ENCODE measurements at regions not wholly inside any gene's neighbourhood (a gene's known extent, or its start where the extent isn't known, plus 50 kb on each side); places are given as distances from the start of the nearest gene placed in this dataset.

GRCh38 chr1:64405833-64406232 lies 64.1 kb upstream of the CACHD1 start:
- TF ChIP-seq TCF12 (IDR thresholded peaks at IDR 0.05; ENCODE audit: low read depth) (no peak), EGR1 (IDR thresholded peaks at IDR 0.05) (no peak), TAF1 (IDR thresholded peaks at IDR 0.05; ENCODE audit: low read depth) (no peak), ZBTB7A (IDR thresholded peaks at IDR 0.05; ENCODE audit: low read depth) (no peak), YY1 (IDR thresholded peaks at IDR 0.05; ENCODE audit: low read depth) (no peak), EP300 (IDR thresholded peaks at IDR 0.05; ENCODE audit: borderline replicate concordance) (no peak), TEAD4 (IDR thresholded peaks at IDR 0.05) (no peak), CREB1 (IDR thresholded peaks at IDR 0.05; ENCODE audit: low read depth) (no peak), FOXM1 (IDR thresholded peaks at IDR 0.05; ENCODE audit: borderline replicate concordance, low read depth) (no peak), CEBPB (IDR thresholded peaks at IDR 0.05) (no peak)

GRCh38 chr1:64410217-64410616 lies 59.7 kb upstream of the CACHD1 start:
- TF ChIP-seq CEBPB (IDR thresholded peaks at IDR 0.05) (no peak), FOXM1 (IDR thresholded peaks at IDR 0.05; ENCODE audit: borderline replicate concordance, low read depth) (no peak), CREB1 (IDR thresholded peaks at IDR 0.05; ENCODE audit: low read depth) (no peak), TAF1 (IDR thresholded peaks at IDR 0.05; ENCODE audit: low read depth) (no peak), ZBTB7A (IDR thresholded peaks at IDR 0.05; ENCODE audit: low read depth) (no peak), MAX (IDR thresholded peaks at IDR 0.05) (no peak), EP300 (IDR thresholded peaks at IDR 0.05; ENCODE audit: borderline replicate concordance) (no peak), EGR1 (IDR thresholded peaks at IDR 0.05) (no peak), RAD21 (IDR thresholded peaks at IDR 0.05; ENCODE audit: low read depth) (no peak), REST (IDR thresholded peaks at IDR 0.05; ENCODE audit: low read depth) (no peak), YY1 (IDR thresholded peaks at IDR 0.05; ENCODE audit: low read depth) (no peak)

GRCh38 chr1:64417803-64418202 lies 52.1 kb upstream of the CACHD1 start:
- TF ChIP-seq TCF12 (IDR thresholded peaks at IDR 0.05; ENCODE audit: low read depth) (no peak), TEAD4 (IDR thresholded peaks at IDR 0.05) (no peak)
